Mucosa of rectum (tissue), 2 donors: ENCODE measurements at regions not wholly inside any gene's neighbourhood (a gene's known extent, or its start where the extent isn't known, plus 50 kb on each side); places are given as distances from the start of the nearest gene placed in this dataset.

ENCODE experiments used
- H3K27ac ChIP-seq, 2 donors: one replicate each; pipeline ENCODE4 v1.7.0; 2013; ENCODE audit warnings: inconsistent platforms in 2 of 2, low read depth in 2 of 2, low read length in 2 of 2
- H3K27me3 ChIP-seq, 2 donors: one replicate each; pipeline ENCODE4 v1.7.0; 2013; ENCODE audit warnings: low read length in 2 of 2; ENCODE audit not compliant: control insufficient read depth in 2 of 2, insufficient read depth in 2 of 2
- H3K36me3 ChIP-seq, 2 donors: one replicate each; pipeline ENCODE4 v1.7.0; 2013; ENCODE audit warnings: low read length in 2 of 2; ENCODE audit not compliant: control insufficient read depth in 2 of 2, insufficient read depth in 2 of 2
- H3K4me1 ChIP-seq, 2 donors: one replicate each; pipeline ENCODE4 v1.7.0; 2013; ENCODE audit warnings: low read length in 2 of 2, mild to moderate bottlenecking in 1 of 2; ENCODE audit not compliant: control insufficient read depth in 2 of 2, insufficient read depth in 2 of 2
- H3K4me3 ChIP-seq, 2 donors: one replicate each; pipeline ENCODE4 v1.7.0; 2013; ENCODE audit warnings: low read length in 2 of 2
- H3K9ac ChIP-seq, 2 donors: one replicate each; pipeline ENCODE4 v1.7.0; 2013; ENCODE audit warnings: low read length in 2 of 2, low read depth in 1 of 2, mild to moderate bottlenecking in 1 of 2
- H3K9me3 ChIP-seq, 2 donors: one replicate each; pipeline ENCODE4 v1.7.0; 2013; ENCODE audit warnings: low read length in 2 of 2; ENCODE audit not compliant: control insufficient read depth in 2 of 2
- donor health status: healthy.
- donor health status: Normal muscosa, but diverticular disease.

DNA sequence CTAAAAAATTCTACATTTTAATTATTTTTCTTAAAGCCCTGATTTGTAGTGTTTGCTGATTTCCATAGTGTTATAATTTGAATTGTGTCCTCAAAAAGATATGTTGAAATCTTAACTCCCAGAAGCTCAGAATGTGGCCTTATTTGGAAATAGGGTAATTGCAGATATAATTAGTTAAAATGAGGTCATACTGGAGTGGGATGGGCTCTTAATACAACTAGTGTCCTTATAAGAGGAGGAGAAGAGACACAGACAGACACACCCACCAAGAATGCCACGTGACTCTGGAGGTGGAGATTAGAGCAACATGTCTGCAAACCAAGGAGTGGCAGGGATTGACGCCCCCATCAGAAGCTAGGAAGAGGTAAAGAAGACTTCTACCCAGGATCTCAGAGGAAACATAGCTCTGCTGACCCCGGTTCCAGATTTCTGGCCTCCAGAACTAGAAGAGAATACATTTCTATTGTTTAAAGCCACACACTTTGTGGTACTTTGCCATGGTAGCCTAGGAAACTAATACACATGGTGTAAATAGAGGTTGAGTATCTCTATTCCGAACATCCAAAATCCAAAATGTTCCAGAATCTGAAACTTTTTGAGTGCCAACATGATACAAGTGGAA is 70.5 kb upstream of the IRF2 start:
- Histone ChIP-seq H3K36me3 (no peaks in the 10 kb centered on the region), H3K27ac (no peak overlapping the region), H3K4me1 (peaks cover 0 to 12% of the 10 kb centered on the region in 2 donors)

GRCh38 chr4:184541907-184542306 is 67.6 kb upstream of the IRF2 start:
- H3K27me3 ChIP-seq, result no peaks in the 10 kb centered on the region
- no peak overlapping the region for H3K4me3 ChIP-seq
- no peaks in the 10 kb centered on the region for H3K9me3 ChIP-seq
- no peak overlapping the region for H3K9ac ChIP-seq
- no peaks in the 10 kb centered on the region for H3K36me3 ChIP-seq
- peaks cover 0 to 5% of the 10 kb centered on the region in 2 donors for H3K4me1 ChIP-seq
- H3K27ac ChIP-seq, result no peak overlapping the region

More for the DNA sequence above, 70.5 kb upstream of the IRF2 start:
- H3K4me3 ChIP-seq, result no peak overlapping the region
- H3K9me3 ChIP-seq, result no peaks in the 10 kb centered on the region
- H3K27me3 ChIP-seq, result no peaks in the 10 kb centered on the region
- H3K9ac ChIP-seq, result no peak overlapping the region

DNA sequence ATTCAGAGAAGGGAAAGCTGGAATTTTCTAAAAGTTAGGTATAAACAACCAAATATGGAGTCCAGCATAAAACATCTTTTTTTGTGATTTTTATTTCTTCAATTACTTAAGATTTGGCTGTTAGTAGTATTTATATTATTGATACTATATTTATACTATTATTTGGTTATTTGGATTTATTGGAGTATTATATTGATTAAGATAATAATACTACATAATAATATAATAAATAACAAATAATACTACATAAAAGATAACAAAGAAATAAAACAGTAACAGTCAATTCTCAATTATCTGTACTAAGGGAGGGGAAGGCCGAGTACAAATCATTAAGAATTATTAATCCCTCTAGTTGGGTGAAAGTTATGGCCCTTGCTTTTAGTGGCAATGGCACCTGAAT is 66.0 kb upstream of the IRF2 start:
- Histone ChIP-seq H3K27ac (no peak overlapping the region), H3K27me3 (no peaks in the 10 kb centered on the region), H3K36me3 (no peaks in the 10 kb centered on the region), H3K4me1 (peaks cover 5 to 12% of the 10 kb centered on the region in 2 donors), H3K9ac (no peak overlapping the region), H3K4me3 (no peak overlapping the region), H3K9me3 (no peaks in the 10 kb centered on the region)

GRCh38 chr4:184538023-184538599 is 63.8 kb upstream of the IRF2 start:
- Histone ChIP-seq H3K27ac (peak overlapping the region; percentile 96 to 98), H3K36me3 (no peaks in the 10 kb centered on the region), H3K4me3 (peak overlapping the region; percentile 76 to 96), H3K9ac (peak overlapping the region; percentile 90 to 100), H3K9me3 (no peaks in the 10 kb centered on the region), H3K27me3 (no peaks in the 10 kb centered on the region), H3K4me1 (peaks cover 7 to 16% of the 10 kb centered on the region in 2 donors)

DNA sequence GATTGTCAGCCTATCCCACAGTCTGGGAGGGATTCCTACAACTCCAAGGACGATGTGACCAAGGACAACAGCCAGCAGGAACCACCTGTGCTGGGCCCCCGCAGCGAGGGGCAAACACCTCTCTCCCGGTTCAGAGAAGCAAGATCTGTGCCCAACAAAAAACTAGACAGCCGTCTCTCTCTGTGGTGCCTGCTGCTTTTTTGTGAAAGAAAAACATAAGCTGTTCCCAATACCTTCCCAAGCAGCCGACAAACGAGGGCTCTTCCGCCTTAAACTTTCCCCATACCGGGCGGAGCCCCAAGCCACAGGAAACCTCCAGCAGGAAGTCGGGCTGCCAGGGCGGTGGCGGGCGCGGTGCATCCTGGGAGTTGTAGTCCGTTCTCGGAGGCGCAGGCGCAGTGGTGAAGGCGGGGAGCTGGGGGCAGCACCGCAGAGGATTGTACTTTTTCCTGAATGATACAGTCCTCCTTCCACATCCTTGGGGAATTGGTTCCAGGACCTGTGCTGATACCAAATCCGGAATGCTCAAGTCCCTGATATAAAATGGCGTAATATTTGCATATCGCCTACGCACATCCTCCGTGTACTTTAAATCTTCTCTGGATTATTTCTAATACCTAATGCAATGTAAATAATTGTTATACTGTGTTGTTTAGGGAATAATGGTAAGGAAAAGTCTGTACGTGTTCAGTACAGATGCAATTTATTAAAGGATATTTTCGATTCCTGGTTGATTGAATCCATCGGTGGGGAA is 63.1 kb upstream of the IRF2 start:
- no peaks in the 10 kb centered on the region for H3K9me3 ChIP-seq
- H3K4me3 ChIP-seq, result peak overlapping the region; percentile 76 to 96
- no peaks in the 10 kb centered on the region for H3K27me3 ChIP-seq
- peak overlapping the region; percentile 96 to 98 for H3K27ac ChIP-seq
- peak overlapping the region; percentile 90 to 100 for H3K9ac ChIP-seq
- H3K36me3 ChIP-seq, result no peaks in the 10 kb centered on the region
- H3K4me1 ChIP-seq, result peaks cover 7 to 16% of the 10 kb centered on the region in 2 donors

- Histone ChIP-seq H3K27me3 (no peaks in the 10 kb centered on the region), H3K9ac (peak overlapping the region; percentile 90 to 100), H3K4me3 (peak overlapping the region; percentile 76 to 96), H3K9me3 (no peaks in the 10 kb centered on the region), H3K4me1 (peaks cover 7 to 16% of the 10 kb centered on the region in 2 donors), H3K27ac (peak overlapping the region; percentile 96 to 98), H3K36me3 (no peaks in the 10 kb centered on the region)
Measured at GRCh38 chr4:184536881-184537248, 62.5 kb upstream of the IRF2 start.

- Histone ChIP-seq H3K9me3 (no peaks in the 10 kb centered on the region), H3K27me3 (no peaks in the 10 kb centered on the region), H3K27ac (peak overlapping the region; percentile 96 to 98), H3K9ac (peak overlapping the region; percentile 90 to 100), H3K4me3 (peak overlapping the region; percentile 76 to 96), H3K36me3 (no peaks in the 10 kb centered on the region), H3K4me1 (peaks cover 7 to 16% of the 10 kb centered on the region in 2 donors)
Measured at GRCh38 chr4:184536065-184536880, 61.9 kb upstream of the IRF2 start.

- Histone ChIP-seq H3K4me1 (peaks cover 7 to 16% of the 10 kb centered on the region in 2 donors), H3K27me3 (no peaks in the 10 kb centered on the region), H3K4me3 (peak overlapping the region in 1 of 2 donors; percentile 20), H3K9me3 (no peaks in the 10 kb centered on the region), H3K27ac (peak overlapping the region; percentile 53 to 64), H3K9ac (peak overlapping the region in 1 of 2 donors; percentile 14), H3K36me3 (no peaks in the 10 kb centered on the region)
Measured at GRCh38 chr4:184534511-184535391, 60.4 kb upstream of the IRF2 start.

GRCh38 chr4:184533908-184534307 is 59.6 kb upstream of the IRF2 start:
- Histone ChIP-seq H3K9ac (no peak overlapping the region), H3K36me3 (no peaks in the 10 kb centered on the region), H3K9me3 (no peaks in the 10 kb centered on the region), H3K4me1 (peaks cover 7 to 16% of the 10 kb centered on the region in 2 donors), H3K27me3 (no peaks in the 10 kb centered on the region), H3K4me3 (no peak overlapping the region), H3K27ac (peak overlapping the region; percentile 26 to 53)
